HL-60 (cell line): ENCODE measurements at regions not wholly inside any gene's neighbourhood (a gene's known extent, or its start where the extent isn't known, plus 50 kb on each side); places are given as distances from the start of the nearest gene placed in this dataset.

ENCODE experiments used
- DNase-seq, 2 experiments: peaks; one replicate each; pipeline ENCODE4 v3.0.0-alpha.2; 2010 to 2020; ENCODE audit warnings: low read depth in 1 of 2, low spot score in 1 of 2
- H3K27ac ChIP-seq: fragments of 250-450 bp; sonication (Bioruptor Pico); replicated peaks from 2 replicates; pipeline ENCODE4 v1.5.1; 2020; ENCODE audit warnings: mild to moderate bottlenecking, moderate library complexity
- H3K27me3 ChIP-seq: fragments of 250-450 bp; sonication (Bioruptor Pico); 2 replicates; pipeline ENCODE4 v1.5.1; 2021; ENCODE audit warnings: mild to moderate bottlenecking, moderate library complexity; ENCODE audit not compliant: insufficient read depth, poor library complexity, severe bottlenecking
- H3K4me3 ChIP-seq: replicated peaks from 2 replicates; pipeline ENCODE4 v1.5.1; 2011; ENCODE audit warnings: mild to moderate bottlenecking, control low read depth, low read length; ENCODE audit not compliant: insufficient read depth
- CTCF ChIP-seq: IDR thresholded peaks from one replicate; pipeline ENCODE4 v1.5.1; 2011; ENCODE audit warnings: low read length, control low read depth, inconsistent platforms; ENCODE audit not compliant: insufficient read depth
- GABPA ChIP-seq: IDR thresholded peaks from 2 replicates; pipeline ENCODE4 v1.6.1; 2012; ENCODE audit warnings: low read depth
- POLR2AphosphoS5 ChIP-seq: IDR thresholded peaks from 2 replicates; pipeline ENCODE4 v1.6.1; 2012; ENCODE audit warnings: low read depth
- REST ChIP-seq: IDR thresholded peaks from 2 replicates; pipeline ENCODE4 v1.6.1; 2012; ENCODE audit warnings: low read depth; ENCODE audit not compliant: insufficient replicate concordance
- SPI1 ChIP-seq: IDR thresholded peaks from 2 replicates; pipeline ENCODE4 v1.6.1; 2012; ENCODE audit warnings: low read depth, mild to moderate bottlenecking, borderline replicate concordance

GRCh38 chr17:63019138-63019873, 53.3 kb downstream of the TANC2 start:
- Histone ChIP-seq H3K4me3 (no peak overlapping the region), H3K27me3 (no peaks in the 10 kb centered on the region), H3K27ac (no peak overlapping the region)
- TF ChIP-seq GABPA: no peak
- TF ChIP-seq CTCF: no peak
- TF ChIP-seq POLR2AphosphoS5: no peak
- no peak for TF ChIP-seq SPI1
- no peak for TF ChIP-seq REST
- no peak for DNase-seq

GRCh38 chr17:63022567-63022966, 56.5 kb downstream of the TANC2 start:
- TF ChIP-seq SPI1 (no peak), GABPA (no peak), POLR2AphosphoS5 (no peak), REST (no peak), CTCF (no peak)
- DNase-seq: no peak
- H3K27ac ChIP-seq: no peak overlapping the region

DNA sequence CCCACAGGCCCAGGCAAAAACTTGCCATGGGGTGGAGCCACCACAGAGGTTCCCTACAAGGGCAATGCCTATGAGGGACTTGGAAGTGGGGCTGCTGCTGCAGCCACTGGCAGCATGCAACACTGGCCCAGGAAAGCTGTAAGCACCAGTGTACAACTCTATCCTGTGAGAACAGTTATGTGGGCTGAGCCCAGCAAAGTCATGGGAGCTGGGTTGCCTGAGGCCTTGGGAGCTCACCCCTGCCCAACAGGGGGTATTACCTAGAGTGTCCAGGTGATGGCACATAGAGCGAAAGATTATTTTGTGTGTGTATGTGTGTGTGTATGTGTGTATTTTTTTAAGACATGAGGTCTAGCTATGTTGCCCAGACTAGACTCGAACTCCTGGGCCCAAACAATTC, 57.0 kb downstream of the TANC2 start:
- no peaks in the 10 kb centered on the region for H3K27me3 ChIP-seq
- no peak for TF ChIP-seq CTCF
- TF ChIP-seq POLR2AphosphoS5: no peak
- no peak for TF ChIP-seq SPI1
- TF ChIP-seq GABPA: no peak
- no peak for TF ChIP-seq REST
- no peak overlapping the region for H3K4me3 ChIP-seq
- no peak overlapping the region for H3K27ac ChIP-seq
- no peak for DNase-seq

More at GRCh38 chr17:63022567-63022966, 56.5 kb downstream of the TANC2 start:
- Histone ChIP-seq H3K4me3 (no peak overlapping the region), H3K27me3 (no peaks in the 10 kb centered on the region)
